ENCODE measurements at regions not wholly inside any gene's neighbourhood (a gene's known extent, or its start where the extent isn't known, plus 50 kb on each side); places are given as distances from the start of the nearest gene placed in this dataset.
"Not testable (repeated sequence)": the region's sequence is repeated elsewhere in the genome, so short reads cannot be mapped to it uniquely, and the experiment has no call there.

GRCh38 chrX:23458957-23459356 is 124.3 kb downstream of the PTCHD1 start:
- not testable (repeated sequence) for H3K9ac ChIP-seq (ENCODE audit: low read depth, low read length, poor library complexity, severe bottlenecking); H3K4me2 ChIP-seq (ENCODE audit: low read depth, low read length, poor library complexity, severe bottlenecking); H4K20me1 ChIP-seq (ENCODE audit: insufficient read depth, low read length, poor library complexity, severe bottlenecking); H3K36me3 ChIP-seq (ENCODE audit: insufficient read depth, low read length); H3K9me2 ChIP-seq (replicated peaks; ENCODE audit: low read depth, low read length); H3K79me2 ChIP-seq (ENCODE audit: insufficient read depth, low read length); H3K4me1 ChIP-seq (ENCODE audit: insufficient read depth, low read length, poor library complexity, severe bottlenecking); H3K4me3 ChIP-seq (ENCODE audit: low read length, poor library complexity, severe bottlenecking); H3K9me3 ChIP-seq (ENCODE audit: insufficient read depth, low read depth, low read length); H3K27me3 ChIP-seq (ENCODE audit: insufficient read depth, low read length, poor library complexity, severe bottlenecking); H2AFZ ChIP-seq (ENCODE audit: low read length); H3F3A ChIP-seq (ENCODE audit: low read depth)

DNA sequence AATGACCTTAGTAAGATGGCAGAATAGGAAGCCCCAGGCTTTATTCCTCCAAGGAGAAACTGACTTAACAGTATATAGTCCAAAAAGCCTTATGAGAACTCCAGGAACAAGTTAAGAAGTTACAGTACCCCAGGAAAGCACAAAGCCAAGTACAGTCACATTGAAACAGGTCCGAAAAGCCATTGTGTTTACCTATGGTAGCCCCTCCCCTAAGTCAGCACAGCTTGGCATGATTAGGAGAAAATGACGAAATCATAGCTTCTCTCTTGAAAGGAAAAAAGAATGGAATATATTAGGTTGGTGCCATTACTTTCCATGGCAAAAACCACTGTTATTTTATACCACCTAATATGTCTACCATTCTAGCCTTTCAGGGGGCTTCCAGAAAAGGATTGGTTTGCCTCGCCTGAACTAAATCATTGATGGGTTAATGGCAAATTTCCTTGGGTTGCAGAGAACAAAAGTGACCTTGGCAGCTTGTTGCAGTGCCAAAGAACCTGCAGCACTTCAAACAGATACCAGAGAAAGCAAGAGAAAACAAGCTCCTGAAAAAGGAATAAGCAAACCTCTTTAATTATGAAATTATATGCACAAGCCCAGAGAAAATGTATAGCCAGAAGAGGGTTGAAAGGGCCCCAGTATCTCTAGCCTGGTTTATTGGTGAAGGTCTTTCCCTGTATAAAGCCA is 130.6 kb downstream of the PTCHD1 start:
- Histone ChIP-seq H3K9ac (ENCODE audit: low read depth, low read length, poor library complexity, severe bottlenecking) (no peak overlapping the region), H3F3A (ENCODE audit: low read depth) (no peaks in the 10 kb centered on the region), H4K20me1 (ENCODE audit: insufficient read depth, low read length, poor library complexity, severe bottlenecking) (no peaks in the 10 kb centered on the region), H3K27me3 (ENCODE audit: insufficient read depth, low read length, poor library complexity, severe bottlenecking) (no peaks in the 10 kb centered on the region), H3K4me3 (ENCODE audit: low read length, poor library complexity, severe bottlenecking) (no peak overlapping the region), H3K36me3 (ENCODE audit: insufficient read depth, low read length) (no peaks in the 10 kb centered on the region), H3K4me2 (ENCODE audit: low read depth, low read length, poor library complexity, severe bottlenecking) (no peak overlapping the region), H3K79me2 (ENCODE audit: insufficient read depth, low read length) (no peaks in the 10 kb centered on the region), H3K9me2 (replicated peaks; ENCODE audit: low read depth, low read length) (no peaks in the 10 kb centered on the region), H2AFZ (ENCODE audit: low read length) (no peak overlapping the region), H3K9me3 (ENCODE audit: insufficient read depth, low read depth, low read length) (no peaks in the 10 kb centered on the region), H3K4me1 (ENCODE audit: insufficient read depth, low read length, poor library complexity, severe bottlenecking) (no peaks in the 10 kb centered on the region)
- TF ChIP-seq, protein P1, sequence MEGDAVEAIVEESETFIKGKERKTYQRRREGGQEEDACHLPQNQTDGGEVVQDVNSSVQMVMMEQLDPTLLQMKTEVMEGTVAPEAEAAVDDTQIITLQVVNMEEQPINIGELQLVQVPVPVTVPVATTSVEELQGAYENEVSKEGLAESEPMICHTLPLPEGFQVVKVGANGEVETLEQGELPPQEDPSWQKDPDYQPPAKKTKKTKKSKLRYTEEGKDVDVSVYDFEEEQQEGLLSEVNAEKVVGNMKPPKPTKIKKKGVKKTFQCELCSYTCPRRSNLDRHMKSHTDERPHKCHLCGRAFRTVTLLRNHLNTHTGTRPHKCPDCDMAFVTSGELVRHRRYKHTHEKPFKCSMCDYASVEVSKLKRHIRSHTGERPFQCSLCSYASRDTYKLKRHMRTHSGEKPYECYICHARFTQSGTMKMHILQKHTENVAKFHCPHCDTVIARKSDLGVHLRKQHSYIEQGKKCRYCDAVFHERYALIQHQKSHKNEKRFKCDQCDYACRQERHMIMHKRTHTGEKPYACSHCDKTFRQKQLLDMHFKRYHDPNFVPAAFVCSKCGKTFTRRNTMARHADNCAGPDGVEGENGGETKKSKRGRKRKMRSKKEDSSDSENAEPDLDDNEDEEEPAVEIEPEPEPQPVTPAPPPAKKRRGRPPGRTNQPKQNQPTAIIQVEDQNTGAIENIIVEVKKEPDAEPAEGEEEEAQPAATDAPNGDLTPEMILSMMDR (conservative IDR thresholded peaks at IDR 0.05; ENCODE audit: low read length) = no peak
- TF ChIP-seq EZH2phosphoT487 (IDR thresholded peaks at IDR 0.05; ENCODE audit: borderline replicate concordance) = no peak

DNA sequence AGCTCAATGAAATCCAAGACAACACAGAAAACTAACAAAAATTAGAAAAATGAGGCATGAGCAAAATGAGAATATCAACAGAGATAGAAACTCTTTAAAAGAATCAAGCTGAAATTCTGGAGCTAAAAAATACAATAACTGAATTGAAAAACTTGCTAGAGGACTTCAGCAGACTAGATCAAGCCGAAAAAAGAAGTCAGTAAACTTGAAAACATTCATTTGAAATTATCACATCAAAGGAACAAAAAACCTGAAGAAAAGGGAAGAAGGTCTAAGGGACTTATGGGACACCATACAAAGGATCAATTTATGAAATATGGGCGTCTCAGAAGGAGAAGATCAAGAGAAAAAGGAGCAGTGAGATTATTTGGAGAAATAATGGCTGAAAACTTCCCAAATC is 131.3 kb downstream of the PTCHD1 start:
- Histone ChIP-seq H3K4me1 (ENCODE audit: insufficient read depth, low read length, poor library complexity, severe bottlenecking) (no peaks in the 10 kb centered on the region), H3K36me3 (ENCODE audit: insufficient read depth, low read length) (no peaks in the 10 kb centered on the region), H3K79me2 (ENCODE audit: insufficient read depth, low read length) (no peaks in the 10 kb centered on the region), H3K4me2 (ENCODE audit: low read depth, low read length, poor library complexity, severe bottlenecking) (no peak overlapping the region), H3K9ac (ENCODE audit: low read depth, low read length, poor library complexity, severe bottlenecking) (no peak overlapping the region), H3F3A (ENCODE audit: low read depth) (no peaks in the 10 kb centered on the region), H3K9me3 (ENCODE audit: insufficient read depth, low read depth, low read length) (no peaks in the 10 kb centered on the region), H3K4me3 (ENCODE audit: low read length, poor library complexity, severe bottlenecking) (no peak overlapping the region), H3K27me3 (ENCODE audit: insufficient read depth, low read length, poor library complexity, severe bottlenecking) (no peaks in the 10 kb centered on the region), H4K20me1 (ENCODE audit: insufficient read depth, low read length, poor library complexity, severe bottlenecking) (no peaks in the 10 kb centered on the region), H3K9me2 (replicated peaks; ENCODE audit: low read depth, low read length) (no peaks in the 10 kb centered on the region), H2AFZ (ENCODE audit: low read length) (no peak overlapping the region)
- no peak for TF ChIP-seq EZH2phosphoT487 (IDR thresholded peaks at IDR 0.05; ENCODE audit: borderline replicate concordance)
- TF ChIP-seq, protein P1 (conservative IDR thresholded peaks at IDR 0.05; ENCODE audit: low read length) = no peak

DNA sequence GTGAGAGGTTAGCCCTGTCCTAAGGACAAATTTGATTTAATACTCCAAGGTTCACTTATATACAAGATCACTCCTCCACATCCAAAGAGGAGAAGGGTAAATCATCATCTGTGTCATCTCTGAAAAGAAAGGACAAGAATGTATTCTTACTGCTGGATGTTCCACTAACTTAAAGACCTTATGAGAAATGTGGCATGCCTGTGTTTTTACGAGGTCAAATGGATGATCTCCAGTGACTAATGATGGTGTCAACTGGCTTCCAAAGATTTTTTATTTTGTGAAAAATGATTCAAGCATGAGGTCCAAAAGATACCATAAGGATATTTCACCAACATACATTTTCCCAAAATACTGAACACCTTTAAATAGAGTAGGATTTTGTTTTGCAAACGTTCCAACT is 143.4 kb downstream of the PTCHD1 start:
- H3K9me3 ChIP-seq (ENCODE audit: insufficient read depth, low read depth, low read length) = no peaks in the 10 kb centered on the region
- no peaks in the 10 kb centered on the region for H3K27me3 ChIP-seq (ENCODE audit: insufficient read depth, low read length, poor library complexity, severe bottlenecking)
- no peaks in the 10 kb centered on the region for H3K79me2 ChIP-seq (ENCODE audit: insufficient read depth, low read length)
- H2AFZ ChIP-seq (ENCODE audit: low read length) = no peak overlapping the region
- H3F3A ChIP-seq (ENCODE audit: low read depth) = no peaks in the 10 kb centered on the region
- H3K4me2 ChIP-seq (ENCODE audit: low read depth, low read length, poor library complexity, severe bottlenecking) = no peak overlapping the region
- H3K36me3 ChIP-seq (ENCODE audit: insufficient read depth, low read length) = no peaks in the 10 kb centered on the region
- no peaks in the 10 kb centered on the region for H3K9me2 ChIP-seq (replicated peaks; ENCODE audit: low read depth, low read length)
- no peaks in the 10 kb centered on the region for H3K4me1 ChIP-seq (ENCODE audit: insufficient read depth, low read length, poor library complexity, severe bottlenecking)
- no peak overlapping the region for H3K9ac ChIP-seq (ENCODE audit: low read depth, low read length, poor library complexity, severe bottlenecking)
- H4K20me1 ChIP-seq (ENCODE audit: insufficient read depth, low read length, poor library complexity, severe bottlenecking) = no peaks in the 10 kb centered on the region
- no peak for TF ChIP-seq EZH2phosphoT487 (IDR thresholded peaks at IDR 0.05; ENCODE audit: borderline replicate concordance)
- TF ChIP-seq, protein P1 (conservative IDR thresholded peaks at IDR 0.05; ENCODE audit: low read length) = no peak
- H3K4me3 ChIP-seq (ENCODE audit: low read length, poor library complexity, severe bottlenecking) = no peak overlapping the region
